AG04450 (cell line): ENCODE measurements at regions not wholly inside any gene's neighbourhood (a gene's known extent, or its start where the extent isn't known, plus 50 kb on each side); places are given as distances from the start of the nearest gene placed in this dataset.
A peak's percentile ranks its signal among the peaks of the same experiment; 100 is the strongest.

ENCODE experiments used
- CTCF ChIA-PET: fragments of 300-600, 350-600 bp; formaldehyde crosslinking; extraction: SDS; loops from one replicate; lab custom pipeline; 2022; ENCODE audit warnings: antibody characterized with exemption, inconsistent platforms; lab: Charles Lee
- POLR2A ChIA-PET: fragments of 350-600 bp; formaldehyde crosslinking; extraction: SDS; loops from one replicate; lab custom pipeline; 2021; ENCODE audit warnings: antibody characterized with exemption, inconsistent platforms; lab: Yijun Ruan, JAX
- DNase-seq: peaks from one replicate; pipeline ENCODE4 v3.0.0-alpha.2; 2011; ENCODE audit warnings: low read depth, low spot score
- H3K27ac ChIP-seq: one replicate; pipeline ENCODE4 v1.5.1; 2012; ENCODE audit warnings: low read depth, low read length, control low read depth
- H3K27me3 ChIP-seq: one replicate; pipeline ENCODE4 v1.6.0; 2012; ENCODE audit warnings: low read length; ENCODE audit not compliant: control insufficient read depth, insufficient read depth
- H3K4me3 ChIP-seq: 2 replicates; pipeline ENCODE4 v1.5.1; 2011; ENCODE audit warnings: mild to moderate bottlenecking, low read depth, low read length, control low read depth
- H3K9me3 ChIP-seq: 2 replicates; pipeline ENCODE4 v1.5.1; 2012; ENCODE audit warnings: low read length; ENCODE audit not compliant: control insufficient read depth, insufficient read depth
- TF ChIP-seq, protein P1 (sequence below): IDR thresholded peaks from 2 replicates; pipeline ENCODE4 v1.5.1; 2011; ENCODE audit warnings: low read depth, low read length, control low read depth, inconsistent platforms

DNA sequence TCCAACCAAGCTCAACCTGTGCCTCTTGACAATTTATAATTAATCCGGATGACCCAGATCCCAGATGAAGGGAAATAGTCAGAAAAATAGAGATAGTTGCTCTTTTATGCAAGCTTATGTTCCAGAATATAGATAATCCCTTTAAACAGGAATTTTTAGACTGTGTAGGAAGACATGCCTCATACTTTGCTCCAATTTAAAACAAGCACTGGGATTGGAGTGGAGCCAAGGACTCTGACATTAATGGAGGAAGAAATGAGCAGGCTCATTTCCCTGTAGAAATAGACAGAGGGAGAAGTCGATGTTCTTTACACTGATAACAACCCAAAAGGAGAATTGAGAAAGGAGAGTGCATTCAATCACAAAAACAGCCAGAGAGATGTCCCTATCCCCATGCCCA is 70.1 kb upstream of the LRRC55 start:
- no peak overlapping the region for H3K4me3 ChIP-seq
- no peaks in the 10 kb centered on the region for H3K9me3 ChIP-seq
- ChIA-PET POLR2A (no interaction called here), CTCF (interaction anchor here (1.1 to 16.3 kb wide), 2 partner anchors 138 to 140 kb away, joined by 5 to 331 read pairs; no protein-coding TSS in a partner anchor)
- no peak overlapping the region for H3K27ac ChIP-seq
- DNase-seq = no peak
- TF ChIP-seq, protein P1, sequence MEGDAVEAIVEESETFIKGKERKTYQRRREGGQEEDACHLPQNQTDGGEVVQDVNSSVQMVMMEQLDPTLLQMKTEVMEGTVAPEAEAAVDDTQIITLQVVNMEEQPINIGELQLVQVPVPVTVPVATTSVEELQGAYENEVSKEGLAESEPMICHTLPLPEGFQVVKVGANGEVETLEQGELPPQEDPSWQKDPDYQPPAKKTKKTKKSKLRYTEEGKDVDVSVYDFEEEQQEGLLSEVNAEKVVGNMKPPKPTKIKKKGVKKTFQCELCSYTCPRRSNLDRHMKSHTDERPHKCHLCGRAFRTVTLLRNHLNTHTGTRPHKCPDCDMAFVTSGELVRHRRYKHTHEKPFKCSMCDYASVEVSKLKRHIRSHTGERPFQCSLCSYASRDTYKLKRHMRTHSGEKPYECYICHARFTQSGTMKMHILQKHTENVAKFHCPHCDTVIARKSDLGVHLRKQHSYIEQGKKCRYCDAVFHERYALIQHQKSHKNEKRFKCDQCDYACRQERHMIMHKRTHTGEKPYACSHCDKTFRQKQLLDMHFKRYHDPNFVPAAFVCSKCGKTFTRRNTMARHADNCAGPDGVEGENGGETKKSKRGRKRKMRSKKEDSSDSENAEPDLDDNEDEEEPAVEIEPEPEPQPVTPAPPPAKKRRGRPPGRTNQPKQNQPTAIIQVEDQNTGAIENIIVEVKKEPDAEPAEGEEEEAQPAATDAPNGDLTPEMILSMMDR = no peak
- no peaks in the 10 kb centered on the region for H3K27me3 ChIP-seq

- Histone ChIP-seq H3K27ac (no peak overlapping the region), H3K9me3 (no peaks in the 10 kb centered on the region), H3K4me3 (no peak overlapping the region), H3K27me3 (no peaks in the 10 kb centered on the region)
- ChIA-PET POLR2A (no interaction called here), CTCF (interaction anchor here (0.9 to 16.3 kb wide), 4 partner anchors 82 to 161 kb away, joined by 3 to 331 read pairs (median 4); no protein-coding TSS in a partner anchor)
- TF ChIP-seq, protein P1 = peak; percentile 58
- DNase-seq = peak; percentile 18
Observed at GRCh38 chr11:57116654-57117053, 65.1 kb upstream of the LRRC55 start.

DNA sequence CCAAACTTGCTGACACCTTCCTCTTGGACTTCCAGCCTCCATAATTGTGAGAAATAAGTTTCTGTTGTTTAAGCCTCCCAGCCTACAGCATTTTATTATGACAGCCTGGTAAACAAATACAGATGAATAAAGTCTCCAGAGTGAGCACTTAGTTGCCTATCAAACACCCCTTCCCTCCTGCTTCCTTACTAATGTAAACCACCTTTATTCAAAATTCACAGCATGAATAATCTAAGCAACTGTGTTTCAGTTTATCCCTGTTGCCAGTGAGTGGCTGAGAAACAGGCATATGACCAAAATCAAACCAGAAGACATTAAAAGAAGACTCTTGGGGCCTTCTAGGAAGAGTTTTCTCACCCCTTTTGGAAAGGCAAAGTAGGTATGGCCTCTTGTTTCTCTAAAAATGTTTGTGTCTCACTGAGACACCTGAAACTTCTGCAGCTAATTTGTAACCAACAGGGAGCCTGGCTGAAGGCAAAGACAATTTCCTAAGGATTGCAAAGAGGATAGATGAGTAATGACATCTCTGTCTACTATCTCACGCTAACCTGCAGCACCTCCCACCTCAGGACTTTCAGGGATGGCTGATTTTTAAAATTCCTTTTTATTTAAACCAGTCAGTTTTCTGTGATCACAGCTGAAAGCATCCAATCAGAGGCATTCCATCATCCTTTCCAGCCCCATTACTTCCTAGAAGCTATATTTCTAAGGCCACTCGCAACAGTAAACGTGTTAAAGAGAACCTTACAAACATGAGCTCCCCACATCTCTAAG is 61.4 kb upstream of the LRRC55 start:
- Histone ChIP-seq H3K27ac (no peak overlapping the region), H3K4me3 (no peak overlapping the region), H3K9me3 (no peaks in the 10 kb centered on the region), H3K27me3 (peaks cover 2% of the 10 kb centered on the region)
- POLR2A ChIA-PET = no interaction called here
- CTCF ChIA-PET = interaction anchor here (0.8 to 16.3 kb wide), 3 partner anchors 16 to 131 kb away, joined by 3 to 331 read pairs (median 3); no protein-coding TSS in a partner anchor
- TF ChIP-seq, protein P1 = no peak
- DNase-seq = no peak

GRCh38 chr11:57121996-57122395 is 59.8 kb upstream of the LRRC55 start:
- ChIA-PET CTCF (interaction anchor here (16.3 kb wide), 1 partner anchor 129 kb away, joined by 331 read pairs; no protein-coding TSS in a partner anchor), POLR2A (no interaction called here)
- Histone ChIP-seq H3K4me3 (no peak overlapping the region), H3K27ac (no peak overlapping the region), H3K27me3 (peaks cover 2% of the 10 kb centered on the region), H3K9me3 (no peaks in the 10 kb centered on the region)
- no peak for DNase-seq
- TF ChIP-seq, protein P1 = no peak

- no peak for DNase-seq
- H3K27ac ChIP-seq = no peak overlapping the region
- no peak overlapping the region for H3K4me3 ChIP-seq
- H3K9me3 ChIP-seq = no peaks in the 10 kb centered on the region
- POLR2A ChIA-PET = no interaction called here
- CTCF ChIA-PET = interaction anchor here (16.3 kb wide), 1 partner anchor 128 kb away, joined by 331 read pairs; no protein-coding TSS in a partner anchor
- TF ChIP-seq, protein P1 = no peak
- H3K27me3 ChIP-seq = peaks cover 2% of the 10 kb centered on the region
Observed at GRCh38 chr11:57123590-57123989, 58.2 kb upstream of the LRRC55 start.
